WTC11 (cell line): ENCODE measurements at regions not wholly inside any gene's neighbourhood (a gene's known extent, or its start where the extent isn't known, plus 50 kb on each side); places are given as distances from the start of the nearest gene placed in this dataset.

Source experiments
- ATAC-seq: fragments of 200-7000 bp; cut with Tn5 transposase; 2 replicates; pipeline ENCODE4 v1.10.0; 2021; ENCODE audit warnings: mild to moderate bottlenecking, moderate library complexity
- CTCF ChIA-PET: fragments of 300-600 bp; sonication (Branson Sonifier 250); formaldehyde crosslinking; loops from one replicate; lab custom pipeline; 2021; ENCODE audit warnings: antibody characterized with exemption; lab: Charles Lee
- POLR2A ChIA-PET: fragments of 350-600 bp; sonication (Branson Sonifier 250); formaldehyde crosslinking; loops from one replicate; lab custom pipeline; 2021; ENCODE audit warnings: antibody characterized with exemption; lab: Charles Lee
- DNase-seq: peaks from one replicate; pipeline ENCODE4 v3.0.0; 2021; ENCODE audit warnings: low spot score
- H3K27ac Mint-ChIP-seq: 2 replicates; pipeline ENCODE4 v1.8.0; 2021; ENCODE audit warnings: mixed read lengths
- H3K27me3 Mint-ChIP-seq: 2 replicates; pipeline ENCODE4 v1.8.0; 2021; ENCODE audit warnings: low read depth, mild to moderate bottlenecking, moderate library complexity, mixed read lengths
- H3K36me3 Mint-ChIP-seq: 2 replicates; pipeline ENCODE4 v1.8.0; 2021; ENCODE audit warnings: mixed read lengths
- H3K4me1 Mint-ChIP-seq: 2 replicates; pipeline ENCODE4 v1.8.0; 2022; ENCODE audit warnings: mixed read lengths
- H3K4me3 Mint-ChIP-seq: 2 replicates; pipeline ENCODE4 v1.8.0; 2021; ENCODE audit warnings: mild to moderate bottlenecking, moderate library complexity, mixed read lengths
- H3K9me3 Mint-ChIP-seq: 2 replicates; pipeline ENCODE4 v1.8.0; 2021; ENCODE audit warnings: mixed read lengths
- CBFB ChIP-seq: sonication (generic); formaldehyde crosslinking; IDR thresholded peaks from 2 replicates; pipeline ENCODE4 v1.8.1; 2022; ENCODE audit warnings: mild to moderate bottlenecking, low read depth, missing genetic modification reagents
- CREB1 ChIP-seq: sonication (generic); formaldehyde crosslinking; IDR thresholded peaks from 2 replicates; pipeline ENCODE4 v1.8.0; 2023; ENCODE audit warnings: mild to moderate bottlenecking, missing genetic modification reagents
- E2F5 ChIP-seq: sonication (generic); formaldehyde crosslinking; IDR thresholded peaks from 2 replicates; pipeline ENCODE4 v1.8.1; 2022; ENCODE audit warnings: mild to moderate bottlenecking, moderate library complexity, missing genetic modification reagents
- ERG ChIP-seq: fragments of 250-450 bp; sonication (Bioruptor Pico); IDR thresholded peaks from 2 replicates; pipeline ENCODE4 v1.8.0; 2021; ENCODE audit warnings: mild to moderate bottlenecking
- FOXK1 ChIP-seq: sonication (generic); formaldehyde crosslinking; IDR thresholded peaks from 2 replicates; pipeline ENCODE4 v1.8.0; 2022; ENCODE audit warnings: mild to moderate bottlenecking, moderate library complexity, missing genetic modification reagents
- MAX ChIP-seq: sonication (generic); formaldehyde crosslinking; IDR thresholded peaks from 2 replicates; pipeline ENCODE4 v1.8.0; 2022; ENCODE audit warnings: mild to moderate bottlenecking, missing genetic modification reagents
- MXD4 ChIP-seq: fragments of 250-450 bp; sonication (Bioruptor Pico); IDR thresholded peaks from 2 replicates; pipeline ENCODE4 v1.8.0; 2021; ENCODE audit warnings: mild to moderate bottlenecking, moderate library complexity, borderline replicate concordance
- NR1H2 ChIP-seq: sonication (generic); formaldehyde crosslinking; IDR thresholded peaks from 2 replicates; pipeline ENCODE4 v1.9.0; 2021; ENCODE audit warnings: mild to moderate bottlenecking, moderate library complexity, missing genetic modification reagents
- OVOL2 ChIP-seq: fragments of 250-450 bp; sonication (Bioruptor Pico); IDR thresholded peaks from 2 replicates; pipeline ENCODE4 v1.9.0; 2021; ENCODE audit warnings: mild to moderate bottlenecking, borderline replicate concordance
- PREB ChIP-seq: sonication (generic); formaldehyde crosslinking; IDR thresholded peaks from 2 replicates; pipeline ENCODE4 v1.8.1; 2022; ENCODE audit warnings: mild to moderate bottlenecking, missing genetic modification reagents, moderate library complexity, borderline replicate concordance
- SP1 ChIP-seq: sonication (generic); formaldehyde crosslinking; conservative IDR thresholded peaks from 2 replicates; pipeline ENCODE4 v1.8.1; 2022; ENCODE audit warnings: missing genetic modification reagents
- TCF7 ChIP-seq: sonication (generic); formaldehyde crosslinking; IDR thresholded peaks from 2 replicates; pipeline ENCODE4 v1.8.0; 2022; ENCODE audit warnings: mild to moderate bottlenecking, low read depth, missing genetic modification reagents, moderate library complexity
- TEAD1 ChIP-seq: sonication (generic); formaldehyde crosslinking; IDR thresholded peaks from 2 replicates; pipeline ENCODE4 v1.8.0; 2022; ENCODE audit warnings: mild to moderate bottlenecking, missing genetic modification reagents
- USF2 ChIP-seq: sonication (generic); formaldehyde crosslinking; IDR thresholded peaks from 2 replicates; pipeline ENCODE4 v1.8.1; 2023; ENCODE audit warnings: mild to moderate bottlenecking, missing genetic modification reagents, moderate library complexity
- ZNF416 ChIP-seq: fragments of 250-450 bp; sonication (Bioruptor Pico); IDR thresholded peaks from 2 replicates; pipeline ENCODE4 v1.9.0; 2021; ENCODE audit warnings: mild to moderate bottlenecking, inconsistent platforms
- ZNF512 ChIP-seq: sonication (generic); formaldehyde crosslinking; IDR thresholded peaks from 2 replicates; pipeline ENCODE4 v1.8.1; 2022; ENCODE audit warnings: missing genetic modification reagents, borderline replicate concordance
- ZNF671 ChIP-seq: fragments of 250-450 bp; sonication (Bioruptor Pico); IDR thresholded peaks from 2 replicates; pipeline ENCODE4 v1.8.0; 2021; ENCODE audit warnings: mild to moderate bottlenecking
- TF ChIP-seq, protein P1 (sequence below): sonication (generic); formaldehyde crosslinking; IDR thresholded peaks from 2 replicates; pipeline ENCODE4 v1.8.0; 2022; ENCODE audit warnings: mild to moderate bottlenecking, missing genetic modification reagents
- TF ChIP-seq, protein P2 (sequence below): fragments of 250-450 bp; sonication (Bioruptor Pico); IDR thresholded peaks from 2 replicates; pipeline ENCODE4 v1.9.0; 2021; ENCODE audit warnings: mild to moderate bottlenecking, borderline replicate concordance
- TF ChIP-seq, protein P3 (sequence below): sonication (generic); formaldehyde crosslinking; IDR thresholded peaks from 2 replicates; pipeline ENCODE4 v1.8.1; 2023; ENCODE audit warnings: mild to moderate bottlenecking, missing genetic modification reagents, moderate library complexity

GRCh38 chr19:27529158-27529557 lies 1683.8 kb downstream of the UQCRFS1 start:
- no peak for ATAC-seq
- Mint-ChIP-seq H3K4me3 (no peak overlapping the region), H3K27ac (no peak overlapping the region), H3K36me3 (peaks cover 89% of the 10 kb centered on the region), H3K9me3 (peaks cover 89% of the 10 kb centered on the region), H3K27me3 (peaks cover 17% of the 10 kb centered on the region), H3K4me1 (no peaks in the 10 kb centered on the region)
- POLR2A ChIA-PET, result no interaction called here
- no peak for DNase-seq
- CTCF ChIA-PET, result no interaction called here
- TF ChIP-seq USF2 (CRISPR knock-in tag), result no peak
- TF ChIP-seq E2F5, result no peak
- no peak for TF ChIP-seq NR1H2
- no peak for TF ChIP-seq ZNF671 (CRISPR knock-in tag)
- TF ChIP-seq ZNF416, result no peak
- TF ChIP-seq, protein P1, sequence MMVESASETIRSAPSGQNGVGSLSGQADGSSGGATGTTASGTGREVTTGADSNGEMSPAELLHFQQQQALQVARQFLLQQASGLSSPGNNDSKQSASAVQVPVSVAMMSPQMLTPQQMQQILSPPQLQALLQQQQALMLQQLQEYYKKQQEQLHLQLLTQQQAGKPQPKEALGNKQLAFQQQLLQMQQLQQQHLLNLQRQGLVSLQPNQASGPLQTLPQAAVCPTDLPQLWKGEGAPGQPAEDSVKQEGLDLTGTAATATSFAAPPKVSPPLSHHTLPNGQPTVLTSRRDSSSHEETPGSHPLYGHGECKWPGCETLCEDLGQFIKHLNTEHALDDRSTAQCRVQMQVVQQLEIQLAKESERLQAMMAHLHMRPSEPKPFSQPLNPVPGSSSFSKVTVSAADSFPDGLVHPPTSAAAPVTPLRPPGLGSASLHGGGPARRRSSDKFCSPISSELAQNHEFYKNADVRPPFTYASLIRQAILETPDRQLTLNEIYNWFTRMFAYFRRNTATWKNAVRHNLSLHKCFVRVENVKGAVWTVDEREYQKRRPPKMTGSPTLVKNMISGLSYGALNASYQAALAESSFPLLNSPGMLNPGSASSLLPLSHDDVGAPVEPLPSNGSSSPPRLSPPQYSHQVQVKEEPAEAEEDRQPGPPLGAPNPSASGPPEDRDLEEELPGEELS (CRISPR knock-in tag), result no peak
- no peak for TF ChIP-seq TEAD1
- TF ChIP-seq ZNF512 (CRISPR knock-in tag), result no peak
- TF ChIP-seq TCF7, result no peak
- TF ChIP-seq, protein P2, sequence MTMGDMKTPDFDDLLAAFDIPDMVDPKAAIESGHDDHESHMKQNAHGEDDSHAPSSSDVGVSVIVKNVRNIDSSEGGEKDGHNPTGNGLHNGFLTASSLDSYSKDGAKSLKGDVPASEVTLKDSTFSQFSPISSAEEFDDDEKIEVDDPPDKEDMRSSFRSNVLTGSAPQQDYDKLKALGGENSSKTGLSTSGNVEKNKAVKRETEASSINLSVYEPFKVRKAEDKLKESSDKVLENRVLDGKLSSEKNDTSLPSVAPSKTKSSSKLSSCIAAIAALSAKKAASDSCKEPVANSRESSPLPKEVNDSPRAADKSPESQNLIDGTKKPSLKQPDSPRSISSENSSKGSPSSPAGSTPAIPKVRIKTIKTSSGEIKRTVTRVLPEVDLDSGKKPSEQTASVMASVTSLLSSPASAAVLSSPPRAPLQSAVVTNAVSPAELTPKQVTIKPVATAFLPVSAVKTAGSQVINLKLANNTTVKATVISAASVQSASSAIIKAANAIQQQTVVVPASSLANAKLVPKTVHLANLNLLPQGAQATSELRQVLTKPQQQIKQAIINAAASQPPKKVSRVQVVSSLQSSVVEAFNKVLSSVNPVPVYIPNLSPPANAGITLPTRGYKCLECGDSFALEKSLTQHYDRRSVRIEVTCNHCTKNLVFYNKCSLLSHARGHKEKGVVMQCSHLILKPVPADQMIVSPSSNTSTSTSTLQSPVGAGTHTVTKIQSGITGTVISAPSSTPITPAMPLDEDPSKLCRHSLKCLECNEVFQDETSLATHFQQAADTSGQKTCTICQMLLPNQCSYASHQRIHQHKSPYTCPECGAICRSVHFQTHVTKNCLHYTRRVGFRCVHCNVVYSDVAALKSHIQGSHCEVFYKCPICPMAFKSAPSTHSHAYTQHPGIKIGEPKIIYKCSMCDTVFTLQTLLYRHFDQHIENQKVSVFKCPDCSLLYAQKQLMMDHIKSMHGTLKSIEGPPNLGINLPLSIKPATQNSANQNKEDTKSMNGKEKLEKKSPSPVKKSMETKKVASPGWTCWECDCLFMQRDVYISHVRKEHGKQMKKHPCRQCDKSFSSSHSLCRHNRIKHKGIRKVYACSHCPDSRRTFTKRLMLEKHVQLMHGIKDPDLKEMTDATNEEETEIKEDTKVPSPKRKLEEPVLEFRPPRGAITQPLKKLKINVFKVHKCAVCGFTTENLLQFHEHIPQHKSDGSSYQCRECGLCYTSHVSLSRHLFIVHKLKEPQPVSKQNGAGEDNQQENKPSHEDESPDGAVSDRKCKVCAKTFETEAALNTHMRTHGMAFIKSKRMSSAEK (CRISPR knock-in tag), result no peak
- no peak for TF ChIP-seq MAX (CRISPR knock-in tag)
- TF ChIP-seq FOXK1 (CRISPR knock-in tag), result no peak

GRCh38 chr19:27522223-27522622 lies 1690.7 kb downstream of the UQCRFS1 start:
- Mint-ChIP-seq H3K9me3 (peaks cover 83% of the 10 kb centered on the region), H3K27me3 (peaks cover 17% of the 10 kb centered on the region), H3K27ac (no peak overlapping the region), H3K4me1 (no peaks in the 10 kb centered on the region), H3K4me3 (no peak overlapping the region), H3K36me3 (peaks cover 86% of the 10 kb centered on the region)
- ATAC-seq (no peak), DNase-seq (no peak)
- ChIA-PET CTCF (no interaction called here), POLR2A (no interaction called here)
- TF ChIP-seq OVOL2 (CRISPR knock-in tag), result no peak
- no peak for TF ChIP-seq ERG (CRISPR knock-in tag)
- no peak for TF ChIP-seq CBFB (CRISPR knock-in tag)
- TF ChIP-seq, protein P3, sequence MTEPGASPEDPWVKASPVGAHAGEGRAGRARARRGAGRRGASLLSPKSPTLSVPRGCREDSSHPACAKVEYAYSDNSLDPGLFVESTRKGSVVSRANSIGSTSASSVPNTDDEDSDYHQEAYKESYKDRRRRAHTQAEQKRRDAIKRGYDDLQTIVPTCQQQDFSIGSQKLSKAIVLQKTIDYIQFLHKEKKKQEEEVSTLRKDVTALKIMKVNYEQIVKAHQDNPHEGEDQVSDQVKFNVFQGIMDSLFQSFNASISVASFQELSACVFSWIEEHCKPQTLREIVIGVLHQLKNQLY (CRISPR knock-in tag), result no peak
- TF ChIP-seq PREB (CRISPR knock-in tag), result no peak
- no peak for TF ChIP-seq CREB1
- TF ChIP-seq MAX (CRISPR knock-in tag), result no peak
- no peak for TF ChIP-seq MXD4 (CRISPR knock-in tag)
- no peak for TF ChIP-seq SP1
